ENCODE measurements at regions not wholly inside any gene's neighbourhood (a gene's known extent, or its start where the extent isn't known, plus 50 kb on each side); places are given as distances from the start of the nearest gene placed in this dataset.

- Histone ChIP-seq H3K27ac (no peak overlapping the region), H3K36me3 (replicated peaks in 1 of 2; ENCODE audit: insufficient read depth in 1 of 2, low read depth in 2 of 2) (no peaks in the 10 kb centered on the region), H3K9me3 (no peaks in the 10 kb centered on the region), H3K27me3 (no peaks in the 10 kb centered on the region), H3K4me3 (no peak overlapping the region), H3K4me1 (no peaks in the 10 kb centered on the region)
- no peak for TF ChIP-seq CTCF (IDR thresholded peaks at IDR 0.05)
- no peak for TF ChIP-seq POLR2A (IDR thresholded peaks at IDR 0.05)
- intact Hi-C loops (cut with DNase I), result no loop called here
- ATAC-seq (no peak), DNase-seq (no peak)
- 66 to 74% methylated on average over 3 of the region's 3 CpGs for WGBS, 2 donors
Observed at GRCh38 chr1:187454010-187454409, 625.3 kb downstream of the PLA2G4A start.

- Histone ChIP-seq H3K27me3 (no peaks in the 10 kb centered on the region), H3K9me3 (no peaks in the 10 kb centered on the region), H3K36me3 (replicated peaks in 1 of 2; ENCODE audit: insufficient read depth in 1 of 2, low read depth in 2 of 2) (no peaks in the 10 kb centered on the region), H3K27ac (no peak overlapping the region), H3K4me1 (no peaks in the 10 kb centered on the region), H3K4me3 (no peak overlapping the region)
- no peak for TF ChIP-seq CTCF (IDR thresholded peaks at IDR 0.05)
- no peak for TF ChIP-seq POLR2A (IDR thresholded peaks at IDR 0.05)
- WGBS, 2 donors, result 66 to 74% methylated on average over 5 of the region's 5 CpGs
- ATAC-seq, result no peak
- no peak for DNase-seq
- intact Hi-C loops (cut with DNase I), result no loop called here
Observed at GRCh38 chr1:187456446-187456845, 627.7 kb downstream of the PLA2G4A start.

- intact Hi-C loops (cut with DNase I), result no loop called here
- no peak for DNase-seq
- TF ChIP-seq CTCF (IDR thresholded peaks at IDR 0.05) (no peak), POLR2A (IDR thresholded peaks at IDR 0.05) (no peak)
- no peaks in the 10 kb centered on the region for H3K9me3 ChIP-seq
- H3K27ac ChIP-seq, result no peak overlapping the region
- no peaks in the 10 kb centered on the region for H3K4me1 ChIP-seq
- 53 to 66% methylated on average over 3 of the region's 3 CpGs for WGBS, 2 donors
- no peaks in the 10 kb centered on the region for H3K27me3 ChIP-seq
- no peak for ATAC-seq
- H3K36me3 ChIP-seq (replicated peaks in 1 of 2; ENCODE audit: insufficient read depth in 1 of 2, low read depth in 2 of 2), result no peaks in the 10 kb centered on the region
- no peak overlapping the region for H3K4me3 ChIP-seq
Observed at GRCh38 chr1:187460093-187460492, 631.3 kb downstream of the PLA2G4A start.

GRCh38 chr1:187464320-187464719, 635.6 kb downstream of the PLA2G4A start:
- no peak for DNase-seq
- no peak for TF ChIP-seq CTCF (IDR thresholded peaks at IDR 0.05)
- TF ChIP-seq POLR2A (IDR thresholded peaks at IDR 0.05), result no peak
- intact Hi-C loops (cut with DNase I), result no loop called here
- H3K27me3 ChIP-seq, result no peaks in the 10 kb centered on the region
- H3K4me1 ChIP-seq, result no peaks in the 10 kb centered on the region
- no peak overlapping the region for H3K27ac ChIP-seq
- no peak overlapping the region for H3K4me3 ChIP-seq
- no peaks in the 10 kb centered on the region for H3K9me3 ChIP-seq
- WGBS, 2 donors, result 43 to 74% methylated on average over 1 of the region's 1 CpG
- ATAC-seq, result no peak
- no peaks in the 10 kb centered on the region for H3K36me3 ChIP-seq (replicated peaks in 1 of 2; ENCODE audit: insufficient read depth in 1 of 2, low read depth in 2 of 2)

GRCh38 chr1:187465441-187465840, 636.7 kb downstream of the PLA2G4A start:
- TF ChIP-seq POLR2A (IDR thresholded peaks at IDR 0.05), result no peak
- TF ChIP-seq CTCF (IDR thresholded peaks at IDR 0.05), result no peak
- H3K4me3 ChIP-seq, result no peak overlapping the region
- intact Hi-C loops (cut with DNase I), result no loop called here
- WGBS, 2 donors, result 50 to 58% methylated on average over 2 of the region's 2 CpGs
- ATAC-seq (no peak), DNase-seq (no peak)
- no peak overlapping the region for H3K27ac ChIP-seq
- no peaks in the 10 kb centered on the region for H3K9me3 ChIP-seq
- no peaks in the 10 kb centered on the region for H3K36me3 ChIP-seq (replicated peaks in 1 of 2; ENCODE audit: insufficient read depth in 1 of 2, low read depth in 2 of 2)
- no peaks in the 10 kb centered on the region for H3K4me1 ChIP-seq
- no peaks in the 10 kb centered on the region for H3K27me3 ChIP-seq

All from body of pancreas (tissue), 4 donors.